ENCODE measurements at regions not wholly inside any gene's neighbourhood (a gene's known extent, or its start where the extent isn't known, plus 50 kb on each side); places are given as distances from the start of the nearest gene placed in this dataset.
"Not testable (repeated sequence)": the region's sequence is repeated elsewhere in the genome, so short reads cannot be mapped to it uniquely, and the experiment has no call there.

DNA sequence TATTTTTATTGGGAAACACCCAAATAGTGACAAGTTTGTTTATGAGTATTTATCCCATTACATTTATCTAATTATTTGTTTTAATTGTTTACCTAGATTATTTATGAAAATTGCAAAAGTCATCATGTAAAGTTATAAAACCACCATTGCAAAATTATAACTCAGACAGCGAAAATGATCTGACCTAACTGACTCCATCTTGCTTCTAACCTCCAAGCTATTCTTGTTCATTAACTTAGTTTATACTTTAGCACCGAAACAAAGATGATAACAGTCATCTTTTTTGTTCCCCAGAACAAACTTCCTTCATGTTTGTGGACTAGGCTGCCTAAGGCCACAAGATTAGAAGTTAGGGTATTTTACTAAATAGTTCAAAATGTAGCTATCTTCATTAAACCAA is 190.8 kb downstream of the FASLG start:
- no peak for DNase-seq (ENCODE audit: low spot score)
- in situ Hi-C loops (cut with MboI; ENCODE audit: low sequenced_read_pairs, unreplicated experiment) = no loop called here
- TF ChIP-seq, protein P1, sequence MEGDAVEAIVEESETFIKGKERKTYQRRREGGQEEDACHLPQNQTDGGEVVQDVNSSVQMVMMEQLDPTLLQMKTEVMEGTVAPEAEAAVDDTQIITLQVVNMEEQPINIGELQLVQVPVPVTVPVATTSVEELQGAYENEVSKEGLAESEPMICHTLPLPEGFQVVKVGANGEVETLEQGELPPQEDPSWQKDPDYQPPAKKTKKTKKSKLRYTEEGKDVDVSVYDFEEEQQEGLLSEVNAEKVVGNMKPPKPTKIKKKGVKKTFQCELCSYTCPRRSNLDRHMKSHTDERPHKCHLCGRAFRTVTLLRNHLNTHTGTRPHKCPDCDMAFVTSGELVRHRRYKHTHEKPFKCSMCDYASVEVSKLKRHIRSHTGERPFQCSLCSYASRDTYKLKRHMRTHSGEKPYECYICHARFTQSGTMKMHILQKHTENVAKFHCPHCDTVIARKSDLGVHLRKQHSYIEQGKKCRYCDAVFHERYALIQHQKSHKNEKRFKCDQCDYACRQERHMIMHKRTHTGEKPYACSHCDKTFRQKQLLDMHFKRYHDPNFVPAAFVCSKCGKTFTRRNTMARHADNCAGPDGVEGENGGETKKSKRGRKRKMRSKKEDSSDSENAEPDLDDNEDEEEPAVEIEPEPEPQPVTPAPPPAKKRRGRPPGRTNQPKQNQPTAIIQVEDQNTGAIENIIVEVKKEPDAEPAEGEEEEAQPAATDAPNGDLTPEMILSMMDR (IDR thresholded peaks at IDR 0.05; ENCODE audit: borderline replicate concordance, control extremely low read depth, extremely low read depth, insufficient read depth, missing control alignments) = no peak

DNA sequence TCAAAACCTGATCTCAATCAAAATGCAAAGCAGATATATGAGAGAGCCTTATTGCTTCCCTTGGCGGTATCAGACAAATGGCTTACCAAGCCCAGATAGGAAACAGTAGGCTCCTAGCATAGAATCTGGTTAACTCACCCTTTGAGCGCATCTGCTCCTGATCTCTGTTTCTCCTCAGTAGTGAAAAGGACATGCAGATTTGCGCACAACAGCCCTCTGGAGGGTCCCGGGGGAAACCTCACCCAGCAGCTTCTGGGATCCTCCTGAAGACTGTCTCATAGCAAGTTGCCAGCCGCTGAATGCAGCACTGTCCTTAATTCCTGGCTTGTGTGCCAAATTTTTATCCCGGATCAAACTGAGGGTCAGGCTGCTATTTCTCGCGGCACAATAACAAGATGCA is 192.2 kb downstream of the FASLG start:
- in situ Hi-C loops (cut with MboI; ENCODE audit: low sequenced_read_pairs, unreplicated experiment) = no loop called here
- no peak for DNase-seq (ENCODE audit: low spot score)
- TF ChIP-seq, protein P1 (IDR thresholded peaks at IDR 0.05; ENCODE audit: borderline replicate concordance, control extremely low read depth, extremely low read depth, insufficient read depth, missing control alignments) = no peak

DNA sequence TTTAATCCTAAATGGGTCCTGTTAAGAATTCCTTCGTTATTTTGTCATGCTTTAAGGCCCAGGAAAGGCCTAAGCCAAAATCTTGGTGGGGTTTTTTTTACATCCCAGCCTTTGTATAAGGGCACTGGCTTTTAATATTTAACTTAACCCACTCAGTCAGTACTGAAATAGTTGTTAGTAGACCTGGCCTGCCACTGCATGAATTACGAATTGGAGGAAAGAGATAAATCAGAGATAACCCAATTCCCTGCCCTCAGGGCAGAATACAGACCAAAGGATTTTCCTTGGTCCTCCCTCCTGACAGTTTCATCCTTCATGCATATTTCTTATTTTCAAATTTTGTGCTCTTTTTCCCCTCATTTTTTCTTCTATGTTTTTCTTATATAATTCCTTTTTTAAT is 193.0 kb downstream of the FASLG start:
- no peak for DNase-seq (ENCODE audit: low spot score)
- in situ Hi-C loops (cut with MboI; ENCODE audit: low sequenced_read_pairs, unreplicated experiment) = no loop called here

DNA sequence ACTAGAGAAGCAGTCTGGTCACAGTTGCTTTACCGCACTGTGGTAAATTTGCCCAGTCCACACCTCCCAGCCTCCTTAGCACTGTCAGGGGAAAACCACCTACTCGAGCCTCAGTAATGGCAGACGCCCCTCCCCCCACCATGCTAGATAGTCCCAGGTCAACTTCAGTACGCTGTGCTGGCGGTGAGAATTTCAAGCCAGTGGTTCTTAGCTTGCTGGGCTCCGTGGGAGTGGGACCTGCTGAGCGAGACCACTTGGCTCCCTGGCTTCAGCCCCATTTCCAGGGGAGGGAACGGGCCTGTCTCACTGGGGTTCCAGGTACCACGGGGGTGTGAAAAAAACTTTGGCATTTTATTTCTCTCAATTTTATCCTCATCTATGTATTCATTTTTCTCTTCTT is 194.8 kb downstream of the TNFSF18 start:
- DNase-seq (ENCODE audit: low spot score); in situ Hi-C loops (cut with MboI; ENCODE audit: low sequenced_read_pairs, unreplicated experiment): not testable (repeated sequence)

More for the DNA sequence above, 193.0 kb downstream of the FASLG start:
- TF ChIP-seq, protein P1 (IDR thresholded peaks at IDR 0.05; ENCODE audit: borderline replicate concordance, control extremely low read depth, extremely low read depth, insufficient read depth, missing control alignments) = no peak

DNA sequence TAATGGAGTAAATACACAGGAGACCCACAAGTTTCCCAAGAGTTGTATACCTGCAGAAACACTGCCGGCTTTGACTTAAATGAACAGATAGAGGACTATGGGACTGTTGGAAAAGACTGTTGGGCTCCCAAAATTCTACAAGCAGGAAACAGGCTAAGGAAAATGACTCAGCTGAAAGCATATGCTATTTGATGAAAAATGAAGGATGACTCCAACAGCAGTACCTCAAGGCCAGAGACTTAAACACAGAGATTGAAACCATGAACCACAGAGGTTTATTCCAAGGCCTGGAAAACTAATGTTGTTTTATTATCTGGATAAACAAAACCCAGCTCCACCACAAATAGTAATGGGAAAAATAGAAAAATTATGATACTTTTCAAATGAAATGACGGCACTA is 187.7 kb downstream of the TNFSF18 start:
- no peak for DNase-seq (ENCODE audit: low spot score)
- in situ Hi-C loops (cut with MboI; ENCODE audit: low sequenced_read_pairs, unreplicated experiment) = no loop called here
- TF ChIP-seq, protein P1 (IDR thresholded peaks at IDR 0.05; ENCODE audit: borderline replicate concordance, control extremely low read depth, extremely low read depth, insufficient read depth, missing control alignments) = no peak

DNA sequence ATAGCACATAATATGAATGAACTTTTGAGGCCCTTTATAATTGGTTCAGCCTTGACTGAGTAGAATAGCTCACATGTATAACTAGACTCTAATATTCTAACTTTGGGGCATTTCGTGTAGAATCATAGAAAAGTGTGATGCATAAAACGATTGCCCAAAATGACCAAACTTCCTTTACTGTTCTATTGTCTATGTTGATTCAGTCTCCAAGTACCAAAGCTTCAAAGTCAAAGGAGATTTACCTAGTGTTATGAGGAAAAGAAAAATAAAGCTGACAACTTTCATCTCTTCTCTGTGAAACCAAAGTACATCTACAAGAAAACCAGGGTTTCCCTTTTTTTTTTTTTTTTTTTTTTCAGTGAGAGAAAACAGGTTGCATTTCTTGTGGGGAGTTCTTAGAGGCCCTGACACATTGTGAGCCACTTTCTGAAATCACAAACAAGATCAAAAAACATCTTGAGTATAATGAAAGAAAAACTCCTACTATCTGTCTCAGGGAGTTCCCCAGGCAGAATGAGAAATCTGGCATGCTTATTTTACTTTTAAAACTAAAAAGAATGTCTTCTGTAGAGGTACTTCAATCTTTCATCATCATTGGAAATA is 183.4 kb downstream of the TNFSF18 start:
- in situ Hi-C loops (cut with MboI; ENCODE audit: low sequenced_read_pairs, unreplicated experiment) = no loop called here
- TF ChIP-seq, protein P1 (IDR thresholded peaks at IDR 0.05; ENCODE audit: borderline replicate concordance, control extremely low read depth, extremely low read depth, insufficient read depth, missing control alignments) = no peak
- DNase-seq (ENCODE audit: low spot score) = no peak

DNA sequence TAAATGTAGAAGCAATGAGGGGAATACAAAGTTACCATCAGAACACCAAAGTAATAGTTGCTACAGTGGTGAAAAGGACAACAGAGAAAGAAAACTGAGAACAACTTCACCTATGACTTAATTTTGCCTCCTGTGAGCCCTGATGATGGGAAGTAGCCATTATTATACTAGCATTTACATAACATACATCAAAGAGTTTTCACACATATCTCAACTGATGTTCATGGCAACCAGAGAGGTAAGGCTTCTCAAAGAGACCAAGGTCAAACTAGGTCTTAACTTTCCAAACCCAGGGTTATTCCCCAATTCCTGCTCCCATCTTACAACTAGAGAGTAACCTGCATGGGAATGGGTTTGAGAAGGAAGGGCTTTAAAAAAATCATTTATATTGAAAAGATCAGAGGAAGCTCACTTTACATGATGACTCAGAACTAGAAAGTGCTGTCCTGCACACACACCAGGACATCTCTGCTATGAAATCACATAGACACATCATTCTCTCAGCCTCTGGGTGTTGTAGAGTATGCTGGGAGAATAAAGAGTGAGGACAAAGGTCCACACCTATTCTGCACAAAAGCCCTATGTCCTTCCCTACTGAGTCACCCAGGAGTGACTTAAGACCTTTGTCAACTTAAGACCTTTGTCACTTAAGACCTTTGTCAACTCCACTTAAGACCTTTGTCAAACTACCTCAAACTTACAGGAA is 179.7 kb downstream of the TNFSF18 start:
- in situ Hi-C loops (cut with MboI; ENCODE audit: low sequenced_read_pairs, unreplicated experiment) = no loop called here
- TF ChIP-seq, protein P1 (IDR thresholded peaks at IDR 0.05; ENCODE audit: borderline replicate concordance, control extremely low read depth, extremely low read depth, insufficient read depth, missing control alignments) = no peak
- DNase-seq (ENCODE audit: low spot score) = no peak
